Thyroid gland (tissue), 4 donors: ENCODE measurements at regions not wholly inside any gene's neighbourhood (a gene's known extent, or its start where the extent isn't known, plus 50 kb on each side); places are given as distances from the start of the nearest gene placed in this dataset.
"Not testable (repeated sequence)": the region's sequence is repeated elsewhere in the genome, so short reads cannot be mapped to it uniquely, and the experiment has no call there.

Experiments
- DNase-seq, 2 donors: peaks; one replicate each; pipeline ENCODE4 v3.0.0-alpha.2; 2019
- H3K27ac ChIP-seq, 3 donors: fragments of 200-600 bp; sonication (generic); 1 replicate in 2 of 3; 2 replicates in 1 of 3; pipeline ENCODE4 v1.5.1; 2016 to 2019; ENCODE audit warnings: mild to moderate bottlenecking in 1 of 3, moderate library complexity in 1 of 3
- H3K27me3 ChIP-seq: fragments of 200-600 bp; sonication (generic); one replicate; pipeline ENCODE4 v1.5.1; 2019
- H3K36me3 ChIP-seq, 2 donors: fragments of 200-600 bp; sonication (generic); one replicate each; pipeline ENCODE4 v1.5.1; 2016 to 2019
- H3K4me1 ChIP-seq, 2 donors: fragments of 200-600 bp; sonication (generic); one replicate each; pipeline ENCODE4 v1.5.1; 2017 to 2019
- H3K4me3 ChIP-seq, 3 donors: fragments of 200-600 bp; sonication (generic); replicated peaks in 1 of 3; 1 replicate in 2 of 3; 2 replicates in 1 of 3; pipeline ENCODE4 v1.5.1; 2016; ENCODE audit warnings: mild to moderate bottlenecking in 1 of 3
- H3K9me3 ChIP-seq: fragments of 200-600 bp; sonication (generic); one replicate; pipeline ENCODE4 v1.5.1; 2017
- CTCF ChIP-seq, 6 experiments: fragments of 200-600 bp in 3 of 6; fragments of 450-650 bp in 3 of 6; sonication (generic) in 3 of 6; IDR thresholded peaks; one replicate each; pipeline ENCODE4 v1.5.1; 2016 to 2019; ENCODE audit warnings: antibody characterized with exemption in 6 of 6, mild to moderate bottlenecking in 2 of 6, inconsistent platforms in 1 of 6, moderate library complexity in 1 of 6
- POLR2A ChIP-seq, 2 donors: fragments of 450-650 bp; IDR thresholded peaks; one replicate each; pipeline ENCODE4 v1.6.1; 2017; ENCODE audit warnings: antibody characterized with exemption in 2 of 2, mild to moderate bottlenecking in 2 of 2, moderate library complexity in 1 of 2
- WGBS, 2 donors: methylation state at CpG; one replicate each; pipeline ENCODE4 v1.1.5; 2017; 5-methylcytosine and 5-hydroxymethylcytosine counted together
- intact Hi-C: fragments of 100-400 bp; cut with DNase I; formaldehyde crosslinking; loops from one replicate; pipeline ENCODE4 v1.15.1; 2023

- Histone ChIP-seq H3K4me3 (no peak overlapping the region), H3K36me3 (no peaks in the 10 kb centered on the region), H3K9me3 (no peaks in the 10 kb centered on the region), H3K27ac (no peak overlapping the region), H3K4me1 (peaks cover 0 to 6% of the 10 kb centered on the region in 2 donors), H3K27me3 (no peaks in the 10 kb centered on the region)
- WGBS, 2 donors: 73 to 79% methylated on average over 2 of the region's 2 CpGs
- DNase-seq: no peak
- TF ChIP-seq CTCF (IDR thresholded peaks at IDR 0.05) (no peak), POLR2A (IDR thresholded peaks at IDR 0.05) (no peak)
- intact Hi-C loops: no loop called here
Measured at GRCh38 chr6:156197513-156197912, 579.7 kb upstream of the ARID1B start.

GRCh38 chr6:156194981-156195380 lies 582.2 kb upstream of the ARID1B start:
- TF ChIP-seq POLR2A (IDR thresholded peaks at IDR 0.05) (no peak), CTCF (IDR thresholded peaks at IDR 0.05) (no peak)

GRCh38 chr6:156193381-156193780 lies 583.8 kb upstream of the ARID1B start:
- Histone ChIP-seq H3K4me3 (no peak overlapping the region), H3K9me3 (no peaks in the 10 kb centered on the region), H3K4me1 (peaks cover 24 to 26% of the 10 kb centered on the region in 2 donors), H3K36me3 (no peaks in the 10 kb centered on the region), H3K27me3 (no peaks in the 10 kb centered on the region), H3K27ac (no peak overlapping the region)
- TF ChIP-seq CTCF (IDR thresholded peaks at IDR 0.05): no peak
- 91 to 97% methylated on average over 4 of the region's 4 CpGs for WGBS, 2 donors
- intact Hi-C loops: no loop called here
- DNase-seq: no peak

More at GRCh38 chr6:156194981-156195380, 582.2 kb upstream of the ARID1B start:
- Histone ChIP-seq H3K4me1 (peaks cover 11 to 12% of the 10 kb centered on the region in 2 donors), H3K36me3 (no peaks in the 10 kb centered on the region), H3K27ac (no peak overlapping the region), H3K4me3 (no peak overlapping the region), H3K27me3 (no peaks in the 10 kb centered on the region), H3K9me3 (no peaks in the 10 kb centered on the region)
- intact Hi-C loops: no loop called here
- WGBS, 2 donors: 87 to 91% methylated on average over 2 of the region's 2 CpGs
- DNase-seq: no peak

GRCh38 chr6:156191895-156192294 lies 585.3 kb upstream of the ARID1B start:
- 80 to 88% methylated on average over 3 of the region's 3 CpGs for WGBS, 2 donors
- TF ChIP-seq POLR2A (IDR thresholded peaks at IDR 0.05) (no peak), CTCF (IDR thresholded peaks at IDR 0.05) (no peak)
- Histone ChIP-seq H3K4me3 (no peak overlapping the region), H3K36me3 (no peaks in the 10 kb centered on the region), H3K9me3 (no peaks in the 10 kb centered on the region), H3K27ac (no peak overlapping the region), H3K4me1 (peaks cover 27 to 33% of the 10 kb centered on the region in 2 donors), H3K27me3 (no peaks in the 10 kb centered on the region)
- intact Hi-C loops: no loop called here
- no peak for DNase-seq

- H3K4me3 ChIP-seq, H3K27ac ChIP-seq, H3K36me3 ChIP-seq, H3K27me3 ChIP-seq, DNase-seq, H3K9me3 ChIP-seq, intact Hi-C loops: not testable (repeated sequence)
- H3K4me1 ChIP-seq: peaks cover 27 to 29% of the 10 kb centered on the region in 2 donors
Measured at GRCh38 chr6:156191390-156191789, 585.8 kb upstream of the ARID1B start.

GRCh38 chr6:156190270-156190669 lies 586.9 kb upstream of the ARID1B start:
- Histone ChIP-seq H3K27ac (peak overlapping the region; percentile 60 to 68 (median 63)), H3K9me3 (no peaks in the 10 kb centered on the region), H3K36me3 (no peaks in the 10 kb centered on the region), H3K27me3 (no peaks in the 10 kb centered on the region), H3K4me3 (no peak overlapping the region), H3K4me1 (peaks cover 27 to 29% of the 10 kb centered on the region in 2 donors)
- 50 to 53% methylated on average over 6 of the region's 6 CpGs for WGBS, 2 donors
- peak; percentile 91 for DNase-seq
- TF ChIP-seq CTCF (IDR thresholded peaks at IDR 0.05) (no peak), POLR2A (IDR thresholded peaks at IDR 0.05) (no peak)
- intact Hi-C loops: no loop called here
